Testis (tissue), 2 donors: ENCODE measurements at regions not wholly inside any gene's neighbourhood (a gene's known extent, or its start where the extent isn't known, plus 50 kb on each side); places are given as distances from the start of the nearest gene placed in this dataset.

Experiments used
- DNase-seq: peaks from one replicate; pipeline ENCODE4 v3.0.0-alpha.2; 2019
- H3K27ac ChIP-seq, 2 donors: fragments of 200-600 bp; sonication (generic); one replicate each; pipeline ENCODE4 v1.5.1; 2019
- H3K27me3 ChIP-seq: fragments of 200-600 bp; sonication (generic); one replicate; pipeline ENCODE4 v1.5.1; 2019
- H3K36me3 ChIP-seq: fragments of 200-600 bp; sonication (generic); one replicate; pipeline ENCODE4 v1.5.1; 2017; ENCODE audit warnings: low read depth; ENCODE audit errors: missing control alignments
- H3K4me1 ChIP-seq: fragments of 200-600 bp; sonication (generic); one replicate; pipeline ENCODE4 v1.5.1; 2019
- H3K4me3 ChIP-seq, 2 donors: fragments of 200-600 bp; sonication (generic); one replicate each; pipeline ENCODE4 v1.5.1; 2017 to 2019
- H3K9me3 ChIP-seq: fragments of 200-600 bp; sonication (generic); one replicate; pipeline ENCODE4 v1.5.1; 2017
- CTCF ChIP-seq, 3 experiments: fragments of 450-650 bp in 2 of 3; fragments of 200-600 bp in 1 of 3; sonication (generic) in 1 of 3; IDR thresholded peaks; one replicate each; pipeline ENCODE4 v1.5.1; 2016 to 2019; ENCODE audit warnings: antibody characterized with exemption in 3 of 3, mild to moderate bottlenecking in 2 of 3, moderate library complexity in 1 of 3
- POLR2A ChIP-seq: fragments of 450-650 bp; IDR thresholded peaks from one replicate; pipeline ENCODE4 v1.6.1; 2017; ENCODE audit warnings: antibody characterized with exemption, mild to moderate bottlenecking, moderate library complexity
- WGBS, 2 donors: methylation state at CpG; one replicate each; pipeline ENCODE4 v1.1.5; 2018; 5-methylcytosine and 5-hydroxymethylcytosine counted together
- intact Hi-C: fragments of 100-400 bp; cut with DNase I; formaldehyde crosslinking; loops from one replicate; pipeline ENCODE4 v1.15.1; 2023; ENCODE audit warnings: low total_unique reads

- H3K27ac ChIP-seq, result no peak overlapping the region
- intact Hi-C loops, result no loop called here
- H3K4me1 ChIP-seq, result no peaks in the 10 kb centered on the region
- H3K9me3 ChIP-seq, result no peaks in the 10 kb centered on the region
- H3K36me3 ChIP-seq, result no peaks in the 10 kb centered on the region
- DNase-seq, result no peak
- no peak overlapping the region for H3K4me3 ChIP-seq
- H3K27me3 ChIP-seq, result no peaks in the 10 kb centered on the region
- TF ChIP-seq POLR2A (no peak), CTCF (IDR thresholded peaks at IDR 0.05) (no peak)
- 84 to 86% methylated on average over 3 of the region's 3 CpGs for WGBS, 2 donors
Measured at GRCh38 chr1:30533141-30533540, 190.2 kb downstream of the MATN1 start.

DNA sequence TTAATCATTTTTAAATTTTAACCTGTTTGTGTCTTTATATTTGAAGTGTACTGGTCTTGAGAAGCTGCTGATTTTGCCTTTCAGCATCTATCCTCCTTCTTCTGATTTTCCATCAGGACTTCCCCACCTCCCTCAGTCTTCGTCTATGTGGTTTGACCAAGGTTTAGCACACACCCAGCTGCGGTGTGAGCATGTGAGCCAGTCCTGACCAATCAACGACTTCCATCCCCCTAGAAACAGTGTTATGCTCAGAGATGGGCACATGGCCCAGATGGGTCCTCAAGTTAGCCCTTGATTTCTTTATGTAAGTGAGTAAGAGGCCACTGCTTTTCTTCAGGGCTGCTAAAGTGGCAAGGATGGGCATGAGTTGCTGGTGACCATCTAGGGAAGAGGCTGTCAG lies 190.8 kb downstream of the MATN1 start:
- no peaks in the 10 kb centered on the region for H3K36me3 ChIP-seq
- no peaks in the 10 kb centered on the region for H3K9me3 ChIP-seq
- no peak for DNase-seq
- H3K4me1 ChIP-seq, result no peaks in the 10 kb centered on the region
- no peak overlapping the region for H3K27ac ChIP-seq
- no peak overlapping the region for H3K4me3 ChIP-seq
- intact Hi-C loops, result no loop called here
- no peaks in the 10 kb centered on the region for H3K27me3 ChIP-seq
- TF ChIP-seq CTCF (IDR thresholded peaks at IDR 0.05), result no peak
- no peak for TF ChIP-seq POLR2A
- 89 to 98% methylated on average over 3 of the region's 3 CpGs for WGBS, 2 donors

- Histone ChIP-seq H3K36me3 (no peaks in the 10 kb centered on the region), H3K4me3 (no peak overlapping the region), H3K27me3 (no peaks in the 10 kb centered on the region), H3K4me1 (no peaks in the 10 kb centered on the region), H3K27ac (no peak overlapping the region), H3K9me3 (no peaks in the 10 kb centered on the region)
- TF ChIP-seq POLR2A (no peak), CTCF (IDR thresholded peaks at IDR 0.05) (no peak)
- no peak for DNase-seq
- WGBS, 2 donors, result 64 to 69% methylated on average over 8 to 13 of the region's 13 CpGs
- intact Hi-C loops, result no loop called here
Measured at GRCh38 chr1:30527511-30528140, 195.8 kb downstream of the MATN1 start.

DNA sequence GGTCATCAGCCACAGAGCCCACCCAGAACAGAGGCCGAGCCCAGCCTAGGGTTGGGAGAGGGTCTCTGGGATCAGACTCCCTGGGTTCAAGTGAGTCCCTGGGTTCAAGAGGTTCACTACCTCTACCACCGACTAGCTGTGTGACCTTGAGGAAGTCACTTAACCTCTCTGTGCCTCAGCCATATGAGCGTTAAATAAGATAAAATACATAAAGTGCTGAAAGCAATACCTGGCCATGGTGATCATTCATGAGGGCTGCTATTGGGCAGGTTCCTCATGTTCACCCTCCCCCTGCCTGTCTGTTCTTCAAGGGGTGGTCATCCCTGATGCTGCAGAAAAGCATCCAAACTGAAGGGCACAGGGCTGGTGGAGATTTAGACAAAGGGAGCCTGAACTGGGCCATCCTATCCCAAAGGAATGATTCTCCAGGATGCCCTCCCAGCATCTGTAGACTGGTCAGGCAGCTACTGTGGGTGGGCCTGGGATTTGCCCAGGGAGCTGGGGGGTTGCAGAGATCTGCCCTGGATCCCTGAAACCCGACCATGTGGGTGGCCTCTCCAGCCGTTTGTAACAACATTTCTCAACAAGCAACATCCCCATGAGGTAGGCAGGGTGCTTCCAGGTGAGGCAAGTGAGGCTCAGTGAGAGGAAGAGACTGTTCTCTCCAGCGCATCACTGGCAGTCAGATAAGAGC lies 196.6 kb downstream of the MATN1 start:
- Histone ChIP-seq H3K9me3 (no peaks in the 10 kb centered on the region), H3K4me3 (no peak overlapping the region), H3K36me3 (no peaks in the 10 kb centered on the region), H3K4me1 (no peaks in the 10 kb centered on the region), H3K27ac (no peak overlapping the region), H3K27me3 (no peaks in the 10 kb centered on the region)
- intact Hi-C loops, result no loop called here
- 58 to 71% methylated on average over 4 to 6 of the region's 6 CpGs for WGBS, 2 donors
- no peak for DNase-seq
- TF ChIP-seq POLR2A, result no peak

GRCh38 chr1:30525971-30526651 lies 197.3 kb downstream of the MATN1 start:
- Histone ChIP-seq H3K36me3 (no peaks in the 10 kb centered on the region), H3K9me3 (no peaks in the 10 kb centered on the region), H3K27ac (no peak overlapping the region), H3K27me3 (no peaks in the 10 kb centered on the region), H3K4me3 (no peak overlapping the region), H3K4me1 (no peaks in the 10 kb centered on the region)
- no peak for DNase-seq
- TF ChIP-seq CTCF (IDR thresholded peaks at IDR 0.05), result no peak
- TF ChIP-seq POLR2A, result no peak
- intact Hi-C loops, result no loop called here
- 58 to 75% methylated on average over 5 to 10 of the region's 10 CpGs for WGBS, 2 donors
